ENCODE measurements at regions not wholly inside any gene's neighbourhood (a gene's known extent, or its start where the extent isn't known, plus 50 kb on each side); places are given as distances from the start of the nearest gene placed in this dataset.

DNA sequence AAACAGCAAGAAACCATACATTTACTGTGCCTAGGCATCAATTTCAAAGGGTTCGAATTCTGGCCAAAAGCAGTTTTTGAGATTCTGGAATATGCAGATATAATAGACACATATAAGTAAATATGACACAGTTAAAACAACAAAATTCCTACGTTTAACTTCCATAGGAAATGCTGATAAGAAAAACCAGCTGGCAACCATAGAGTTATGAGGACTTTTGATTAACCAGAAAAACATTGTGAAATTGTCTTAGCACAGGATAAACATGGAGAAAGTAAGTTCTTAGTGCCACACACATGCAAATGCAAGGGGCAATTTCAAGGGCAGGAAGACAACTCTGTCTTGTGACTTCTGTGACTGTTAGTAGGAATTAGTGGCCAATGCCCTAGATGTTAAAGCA, 702.1 kb downstream of the TNS3 start:
- TF ChIP-seq RAD21 (IDR thresholded peaks at IDR 0.05; ENCODE audit: low read length) (no peak), ELK1 (IDR thresholded peaks at IDR 0.05; ENCODE audit: borderline replicate concordance, low read depth, low read length) (no peak), CTCF (conservative IDR thresholded peaks at IDR 0.05; ENCODE audit: low read depth, low read length) (no peak), MXI1 (IDR thresholded peaks at IDR 0.05; ENCODE audit: borderline replicate concordance, low read depth, low read length) (no peak), POLR2A (IDR thresholded peaks at IDR 0.05; ENCODE audit: low read depth, low read length) (no peak), RCOR1 (IDR thresholded peaks at IDR 0.05; ENCODE audit: insufficient replicate concordance, low read length) (no peak), FOS (IDR thresholded peaks at IDR 0.05; ENCODE audit: low read depth, low read length) (no peak), BHLHE40 (IDR thresholded peaks at IDR 0.05; ENCODE audit: low read depth, low read length) (no peak), NFE2L2 (IDR thresholded peaks at IDR 0.05; ENCODE audit: low read depth, low read length) (no peak), MAFK (IDR thresholded peaks at IDR 0.05; ENCODE audit: low read depth, low read length) (no peak), CEBPB (IDR thresholded peaks at IDR 0.05; ENCODE audit: low read depth, low read length) (no peak)
- TF ChIP-seq, protein P1, sequence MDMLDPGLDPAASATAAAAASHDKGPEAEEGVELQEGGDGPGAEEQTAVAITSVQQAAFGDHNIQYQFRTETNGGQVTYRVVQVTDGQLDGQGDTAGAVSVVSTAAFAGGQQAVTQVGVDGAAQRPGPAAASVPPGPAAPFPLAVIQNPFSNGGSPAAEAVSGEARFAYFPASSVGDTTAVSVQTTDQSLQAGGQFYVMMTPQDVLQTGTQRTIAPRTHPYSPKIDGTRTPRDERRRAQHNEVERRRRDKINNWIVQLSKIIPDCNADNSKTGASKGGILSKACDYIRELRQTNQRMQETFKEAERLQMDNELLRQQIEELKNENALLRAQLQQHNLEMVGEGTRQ (IDR thresholded peaks at IDR 0.05; ENCODE audit: low read depth, low read length): no peak

Measured in IMR-90 (cell line).